Dedifferentiated amniotic fluid mesenchymal stem cell (primary cell): ENCODE measurements at regions not wholly inside any gene's neighbourhood (a gene's known extent, or its start where the extent isn't known, plus 50 kb on each side); places are given as distances from the start of the nearest gene placed in this dataset.
"Not testable (repeated sequence)": the region's sequence is repeated elsewhere in the genome, so short reads cannot be mapped to it uniquely, and the experiment has no call there.

Source experiments
- DNase-seq: peaks from one replicate; pipeline ENCODE4 v3.0.0-alpha.2; 2016; ENCODE audit errors: extremely low spot score

DNA sequence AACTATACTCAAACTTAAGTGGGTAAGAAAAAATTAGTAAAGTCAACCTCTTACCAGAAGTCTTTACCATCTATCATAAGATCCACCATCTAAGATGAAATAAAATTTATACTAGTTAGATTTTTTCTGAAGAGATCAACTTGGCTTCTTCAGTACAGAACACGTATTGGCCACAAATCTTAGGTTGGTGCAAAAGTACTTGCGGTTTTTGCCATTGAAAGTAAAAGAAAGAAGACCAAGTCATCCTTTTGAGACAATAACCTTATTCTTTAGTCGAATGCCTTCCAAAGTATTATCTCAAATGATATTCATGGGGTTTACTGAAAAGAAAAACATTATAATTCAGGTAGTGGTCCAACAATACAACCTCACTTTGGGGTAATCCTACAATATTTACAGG, 292.6 kb upstream of the PTCHD4 start:
- no peak for DNase-seq

DNA sequence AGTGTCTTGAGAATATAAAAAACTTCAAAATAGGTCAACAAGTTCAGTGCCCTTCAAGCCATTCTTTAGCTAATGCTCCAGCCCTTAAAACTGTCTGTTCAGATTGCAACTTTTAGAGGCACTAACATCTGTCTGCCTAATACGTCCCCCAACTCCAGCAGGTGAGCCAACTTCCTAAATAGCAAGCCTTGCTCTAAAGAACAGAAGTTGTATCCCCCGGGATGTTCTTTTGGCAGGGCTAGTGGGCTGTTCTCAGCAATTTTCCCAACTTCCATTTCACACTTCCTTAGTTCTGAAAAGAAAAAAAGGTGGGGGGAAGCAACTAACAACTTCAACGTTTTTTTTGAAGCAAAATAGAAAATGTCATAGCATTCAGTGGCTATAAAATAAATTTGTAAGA, 290.0 kb upstream of the PTCHD4 start:
- DNase-seq: no peak

DNA sequence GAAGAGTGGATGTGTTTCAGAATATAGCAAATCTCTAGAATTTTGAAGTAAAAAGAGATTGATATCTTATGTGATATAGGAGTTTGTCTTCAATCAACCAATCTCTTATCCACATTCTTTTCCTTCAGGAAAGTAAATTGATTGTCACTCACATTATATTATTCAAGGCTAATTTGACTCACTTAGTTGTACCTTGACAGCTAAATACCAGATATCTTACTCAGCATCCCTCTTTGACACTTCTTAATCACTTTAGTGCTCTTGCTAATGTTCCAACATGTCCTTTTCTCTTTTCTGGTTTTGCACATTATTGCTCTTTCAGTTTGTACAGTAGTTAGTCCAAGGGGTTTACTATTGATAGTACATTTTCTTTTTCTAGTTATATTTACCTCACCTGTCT, 286.9 kb upstream of the PTCHD4 start:
- DNase-seq: no peak

DNA sequence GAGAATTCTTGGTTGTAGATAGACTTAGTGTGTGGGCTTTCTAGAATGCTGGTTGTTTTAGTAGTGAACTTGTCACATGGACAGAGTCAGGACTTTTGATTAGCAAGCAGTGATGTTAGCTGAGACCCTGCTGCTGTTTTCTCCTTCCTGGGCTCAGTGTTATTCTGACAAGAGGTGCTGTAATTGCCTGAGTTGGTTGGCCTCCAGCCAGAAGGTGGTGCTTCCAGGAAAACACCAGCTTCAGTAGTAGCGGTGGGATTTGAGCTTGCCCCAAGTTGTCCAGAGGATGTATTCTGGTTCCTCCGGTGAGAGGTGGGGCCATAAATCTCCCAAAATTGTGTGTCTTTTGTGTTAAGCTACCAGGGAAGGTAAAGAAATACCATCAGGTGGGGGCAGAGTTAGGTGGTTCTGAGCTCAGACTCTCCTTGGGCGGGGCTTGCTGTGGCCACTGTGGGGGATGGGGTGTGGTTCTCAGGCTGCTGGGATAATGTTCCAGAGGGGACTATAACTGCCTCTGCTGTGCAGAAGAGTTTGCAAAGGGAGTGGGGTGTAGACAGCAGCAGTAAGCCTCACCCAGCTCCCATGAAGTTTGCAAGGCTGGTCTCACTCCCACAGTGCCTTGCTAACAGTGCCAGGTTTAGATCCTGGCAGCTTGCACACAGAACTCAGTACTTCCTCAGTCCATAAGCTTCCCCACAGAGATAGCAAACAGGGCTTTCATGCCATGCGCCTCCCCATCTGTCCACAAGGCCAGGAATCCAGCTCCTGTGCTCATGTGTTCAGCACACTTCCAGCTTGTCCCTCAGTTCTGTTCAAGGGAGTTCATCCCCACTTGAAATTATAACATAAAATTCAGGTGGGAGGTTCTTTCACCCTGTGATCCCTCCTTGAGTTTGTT, 278.4 kb upstream of the PTCHD4 start:
- DNase-seq: no peak

DNA sequence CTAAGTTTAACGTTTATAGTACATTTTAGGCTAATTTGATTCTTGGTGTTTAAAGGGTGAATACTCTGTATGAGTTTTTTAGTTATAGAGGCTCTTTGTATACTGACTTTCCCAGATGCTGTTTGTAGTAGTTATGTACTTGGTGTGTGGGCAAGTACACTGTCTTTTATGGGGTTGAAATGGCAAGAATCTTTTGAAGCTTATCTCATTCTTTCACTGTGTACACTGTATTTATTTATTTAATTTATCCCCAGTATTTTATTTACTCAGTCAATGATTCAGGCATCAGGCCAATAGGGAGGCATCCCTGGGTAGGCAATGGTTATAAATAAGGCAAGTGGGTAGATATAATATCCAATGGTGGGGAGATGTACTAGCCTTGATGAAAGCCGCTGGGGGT, 277.0 kb upstream of the PTCHD4 start:
- no peak for DNase-seq

DNA sequence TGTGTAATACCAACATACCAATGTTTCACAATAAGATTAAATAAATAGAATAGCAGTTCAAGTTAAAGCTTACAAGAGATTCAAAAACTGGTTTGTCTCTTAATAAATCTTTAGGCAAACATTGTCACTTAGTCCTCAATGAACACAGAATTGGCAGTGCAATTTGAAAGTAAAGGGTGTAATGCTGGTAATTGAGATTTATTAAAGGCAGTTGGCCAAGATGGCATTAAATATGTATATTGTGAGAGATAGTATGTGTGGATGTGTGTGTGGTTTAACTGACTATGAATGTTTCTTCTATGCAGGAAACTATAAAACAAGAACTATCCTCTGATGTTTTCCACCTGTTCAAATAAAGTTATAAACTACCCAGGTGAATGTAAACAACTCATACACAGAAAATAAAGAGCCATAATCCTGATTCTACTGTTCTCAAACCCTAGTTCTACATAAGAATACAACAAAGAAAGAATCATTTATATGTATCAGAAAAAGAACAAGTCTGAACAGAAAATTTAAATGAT, 267.9 kb upstream of the PTCHD4 start:
- no peak for DNase-seq

DNA sequence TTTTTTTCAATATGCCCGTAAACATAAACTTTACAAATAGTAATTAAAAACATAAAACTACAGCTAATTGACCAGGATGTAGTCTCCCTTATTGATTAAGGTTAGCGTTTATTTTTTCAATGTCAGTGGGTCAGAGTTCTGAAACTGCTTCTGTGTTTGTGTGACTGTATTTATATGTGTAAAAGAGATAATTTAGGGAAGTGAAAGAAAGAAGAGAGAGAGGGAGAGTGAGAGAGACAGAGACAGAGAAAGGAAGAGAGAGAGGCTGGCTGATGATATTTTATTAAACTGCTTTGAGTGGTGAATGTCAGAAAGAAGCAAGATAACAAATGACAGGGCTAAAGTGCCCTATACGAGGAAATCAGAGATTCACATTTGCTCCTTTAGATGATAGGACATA, 266.1 kb upstream of the PTCHD4 start:
- no peak for DNase-seq

DNA sequence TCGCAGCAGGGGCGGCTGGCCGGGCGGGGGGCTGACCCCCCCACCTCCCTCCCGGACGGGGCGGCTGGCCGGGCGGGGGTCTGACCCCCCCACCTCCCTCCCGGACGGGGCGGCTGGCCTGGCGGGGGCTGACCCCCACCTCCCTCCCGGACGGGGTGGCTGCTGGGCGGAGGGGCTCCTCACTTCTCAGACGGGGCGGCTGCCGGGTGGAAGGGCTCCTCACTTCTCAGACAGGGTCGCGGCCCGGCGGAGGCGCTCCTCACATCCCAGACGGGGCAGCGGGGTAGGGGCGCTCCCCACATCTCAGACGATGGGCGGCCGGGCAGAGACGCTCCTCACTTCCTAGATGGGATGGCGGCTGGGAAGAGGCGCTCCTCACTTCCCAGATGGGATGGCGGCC, 260.2 kb upstream of the PTCHD4 start:
- not testable (repeated sequence) for DNase-seq

DNA sequence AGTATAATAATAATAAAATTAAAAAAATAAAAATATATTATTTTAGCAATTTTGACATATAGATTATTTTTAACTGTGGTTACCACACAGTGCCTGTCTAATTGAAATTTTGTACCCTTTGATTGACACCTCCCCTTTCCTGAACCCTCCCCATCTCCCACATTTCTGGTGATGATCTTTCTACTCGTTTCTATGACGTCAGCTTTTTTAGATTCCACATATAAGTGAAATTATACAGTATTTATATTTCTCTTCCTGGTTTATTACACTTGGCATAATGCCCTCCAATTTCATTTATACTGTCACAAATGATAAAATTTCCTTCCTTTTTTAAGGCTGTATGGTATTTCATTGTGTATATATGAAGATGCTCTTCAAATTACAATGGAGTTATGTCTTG, 258.1 kb upstream of the PTCHD4 start:
- no peak for DNase-seq

DNA sequence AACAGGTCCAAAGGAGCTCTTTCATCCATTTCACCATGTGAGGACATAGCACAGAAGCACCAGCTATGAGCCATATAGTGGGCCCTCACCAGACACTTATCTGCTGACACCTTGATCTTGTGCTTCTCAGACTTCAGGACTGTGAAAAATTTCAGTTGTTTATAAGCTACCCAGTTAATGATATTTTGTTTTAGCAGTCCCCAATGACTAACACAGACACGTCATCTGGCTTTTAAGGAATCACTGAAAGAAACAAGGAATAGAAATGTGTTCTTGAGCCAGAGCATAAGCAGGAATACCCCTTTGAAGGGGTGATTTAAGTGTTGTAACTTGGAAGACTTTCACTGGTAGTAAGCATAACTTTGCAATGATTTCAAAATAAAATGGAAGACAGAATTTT, 214.7 kb upstream of the PTCHD4 start:
- no peak for DNase-seq

DNA sequence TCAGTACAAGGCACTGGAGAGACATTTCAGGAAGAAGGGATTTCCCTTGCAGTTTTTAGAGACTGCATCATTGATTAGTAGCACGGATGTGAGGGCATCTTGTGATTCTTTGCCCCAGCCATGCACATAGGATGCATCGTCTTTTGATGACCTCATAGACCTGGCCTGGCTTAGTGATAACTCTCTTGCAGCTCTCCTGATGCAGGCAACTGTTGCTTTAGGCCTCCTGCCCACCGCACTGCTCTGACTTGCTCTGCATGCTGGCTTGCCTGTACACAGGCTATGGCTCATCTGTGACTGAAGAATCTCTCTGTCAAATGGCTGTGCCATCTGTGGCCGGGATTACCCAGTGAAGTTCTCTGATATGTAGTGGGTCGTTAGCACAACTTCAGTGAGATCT, 207.7 kb upstream of the PTCHD4 start:
- DNase-seq: no peak

DNA sequence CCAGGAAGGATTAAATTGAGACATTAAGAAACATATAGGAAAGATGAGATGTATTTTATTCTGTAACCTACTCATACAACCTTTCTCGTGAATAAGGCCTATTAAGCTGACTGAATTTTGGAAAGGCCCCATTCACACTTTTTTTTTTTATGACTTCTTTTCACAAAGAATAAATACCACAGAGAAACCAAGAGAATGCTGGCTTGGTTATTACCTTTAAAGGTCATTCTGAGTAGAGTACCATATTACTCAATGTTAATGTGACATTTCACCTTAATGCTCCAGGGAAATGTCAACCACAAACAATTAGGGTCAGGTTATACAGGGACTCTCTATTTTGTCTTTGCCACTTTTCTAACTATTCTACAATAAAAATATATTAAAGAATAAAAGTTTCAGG, 204.9 kb upstream of the PTCHD4 start:
- no peak for DNase-seq

DNA sequence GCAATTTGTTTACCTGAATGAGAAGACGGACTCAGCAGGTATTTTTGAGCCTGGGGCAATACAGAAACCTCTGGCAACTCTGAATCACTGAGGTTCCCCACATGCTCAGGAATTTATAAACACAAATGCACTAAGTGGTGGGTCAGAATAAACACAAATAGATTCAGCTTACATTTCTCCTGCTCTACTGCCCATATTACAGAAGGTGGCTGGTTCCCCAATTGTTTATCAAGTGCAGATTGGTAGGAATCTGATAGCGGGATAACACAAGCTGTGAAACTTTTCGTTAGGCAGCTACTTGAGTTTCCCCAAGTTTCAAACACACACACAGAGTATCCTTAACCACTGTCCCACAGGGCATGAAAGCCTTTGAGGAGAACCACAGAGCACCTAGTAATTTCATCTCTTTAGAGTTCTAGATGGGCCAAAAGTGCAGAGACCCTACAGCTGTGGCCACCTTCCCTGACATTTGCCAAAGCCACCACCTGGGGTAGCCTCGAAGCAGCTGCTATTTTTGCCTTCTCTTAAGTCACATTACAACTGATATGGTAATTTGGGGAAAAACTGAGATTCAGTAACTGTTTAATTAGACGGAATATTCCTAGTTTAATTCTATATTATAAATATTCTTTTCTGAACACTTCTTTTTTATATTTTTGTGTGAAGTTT, 204.2 kb upstream of the PTCHD4 start:
- DNase-seq: no peak

DNA sequence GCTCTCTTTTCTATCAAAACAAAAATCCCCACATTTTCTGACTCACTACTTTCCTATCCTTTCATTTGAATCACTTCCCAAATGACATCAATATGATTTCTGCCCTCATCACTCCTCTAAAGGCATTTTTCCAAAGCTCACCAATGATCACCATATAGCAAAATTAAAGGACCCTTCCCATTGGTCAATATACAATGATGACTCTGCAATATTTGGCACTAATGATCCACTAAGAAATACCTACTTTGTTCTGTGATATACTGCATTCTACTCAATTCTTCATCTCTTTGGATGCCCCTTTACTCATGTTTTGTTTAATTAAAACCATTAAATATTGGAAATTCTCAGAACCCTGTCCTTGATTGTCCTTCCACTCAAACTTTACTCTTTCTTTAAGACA, 200.3 kb upstream of the PTCHD4 start:
- DNase-seq: no peak

DNA sequence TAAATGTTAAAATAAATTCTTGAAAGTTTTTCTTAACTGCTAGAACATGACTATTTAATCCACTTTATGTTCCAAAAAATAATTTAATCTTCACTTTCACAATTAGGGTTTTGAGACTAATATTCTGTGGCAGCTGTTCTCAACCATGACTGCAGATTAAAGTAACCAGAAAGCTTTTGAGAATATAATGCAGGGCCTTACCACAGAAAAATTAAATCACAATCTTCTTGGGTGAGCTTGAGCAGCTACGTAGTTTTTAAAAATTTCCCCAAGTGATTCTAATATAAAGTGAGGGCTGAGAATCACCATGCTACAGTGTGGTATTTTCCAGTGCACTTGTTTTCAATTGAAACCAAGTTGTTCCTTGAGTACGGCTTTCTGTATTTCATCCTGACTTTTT, 196.6 kb upstream of the PTCHD4 start:
- DNase-seq: no peak

DNA sequence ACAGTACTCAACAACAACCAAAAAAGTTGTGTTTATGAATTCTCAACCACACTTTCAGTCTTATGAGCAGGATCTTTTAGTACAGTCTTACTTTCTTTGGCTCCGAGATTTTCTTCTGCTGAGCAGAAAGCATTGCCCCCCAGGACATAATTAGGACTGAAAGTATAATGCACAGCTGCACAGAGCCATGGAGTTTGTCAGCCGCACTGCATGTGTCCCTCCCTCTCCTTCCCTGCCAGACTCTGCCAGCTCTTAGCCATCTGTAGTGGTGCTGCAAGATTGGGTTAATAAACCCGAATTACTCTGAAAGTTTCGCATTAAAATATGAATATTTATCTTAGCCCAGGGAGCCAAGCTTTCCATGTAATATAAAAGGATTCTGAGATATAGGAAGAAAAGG, 179.6 kb upstream of the PTCHD4 start:
- DNase-seq: no peak

DNA sequence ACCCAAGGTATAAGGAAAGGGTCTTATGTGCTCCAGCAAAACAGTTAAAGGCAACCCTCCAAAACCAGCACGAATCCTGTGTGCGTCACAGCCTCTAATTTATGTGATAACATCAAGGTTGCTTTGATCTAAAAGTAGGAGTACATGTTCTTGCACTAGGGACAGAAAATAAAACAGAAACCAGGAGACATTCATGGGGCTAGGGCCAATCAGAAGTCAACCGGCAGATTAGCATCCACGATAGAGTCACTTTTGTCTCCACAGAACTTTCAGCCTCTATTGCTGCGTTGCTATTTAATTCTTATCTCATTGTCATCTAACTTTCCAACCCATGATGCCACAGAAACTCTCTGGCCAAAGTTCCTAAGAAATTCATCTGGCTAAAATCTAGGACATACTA, 178.8 kb upstream of the PTCHD4 start:
- no peak for DNase-seq

DNA sequence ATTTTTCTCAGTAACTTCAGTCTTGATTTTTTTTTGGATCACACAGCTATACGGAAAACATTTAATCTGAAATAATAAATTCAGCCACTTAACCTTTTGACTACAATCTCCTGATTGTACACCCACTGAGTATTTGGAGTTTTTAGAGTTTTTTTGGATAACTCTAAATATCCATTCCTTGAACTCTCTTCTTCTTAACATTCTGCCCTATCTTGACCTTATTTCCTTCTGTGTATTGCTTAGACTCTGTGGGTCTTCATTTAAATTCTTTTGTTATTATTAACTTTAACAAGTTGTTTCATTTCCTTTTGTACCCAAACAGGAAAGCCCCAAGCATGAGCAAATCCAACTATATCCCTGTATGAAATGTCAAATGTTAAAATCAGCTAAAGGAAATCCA, 170.2 kb upstream of the PTCHD4 start:
- DNase-seq: no peak

DNA sequence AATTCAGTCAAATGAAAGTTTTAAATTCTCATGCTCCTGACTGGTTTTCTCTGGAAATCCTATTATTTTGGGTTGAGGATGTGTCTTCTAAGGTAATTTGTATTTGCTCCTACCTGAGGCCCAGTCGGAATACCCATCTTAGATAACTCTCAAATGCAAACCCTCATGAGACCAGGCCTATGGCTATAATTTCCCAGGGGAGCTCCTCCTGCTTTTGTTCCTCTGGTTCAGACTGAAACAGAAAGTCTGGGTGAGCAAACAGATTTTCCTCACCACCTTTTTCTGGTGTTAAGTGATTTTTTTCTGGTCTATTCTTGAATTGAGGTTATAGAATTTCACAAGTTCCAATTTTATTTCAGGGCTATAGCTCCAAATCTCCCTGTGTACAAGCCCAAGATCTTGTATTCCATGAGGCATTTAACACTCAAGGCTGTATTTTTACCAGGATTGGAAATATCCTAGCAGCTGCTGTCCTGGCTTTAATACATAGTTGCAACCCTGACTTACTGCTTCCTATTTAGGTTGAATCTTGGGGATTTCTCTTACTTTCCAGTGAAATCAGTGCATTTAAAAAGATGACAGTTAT, 169.1 kb upstream of the PTCHD4 start:
- DNase-seq: no peak

DNA sequence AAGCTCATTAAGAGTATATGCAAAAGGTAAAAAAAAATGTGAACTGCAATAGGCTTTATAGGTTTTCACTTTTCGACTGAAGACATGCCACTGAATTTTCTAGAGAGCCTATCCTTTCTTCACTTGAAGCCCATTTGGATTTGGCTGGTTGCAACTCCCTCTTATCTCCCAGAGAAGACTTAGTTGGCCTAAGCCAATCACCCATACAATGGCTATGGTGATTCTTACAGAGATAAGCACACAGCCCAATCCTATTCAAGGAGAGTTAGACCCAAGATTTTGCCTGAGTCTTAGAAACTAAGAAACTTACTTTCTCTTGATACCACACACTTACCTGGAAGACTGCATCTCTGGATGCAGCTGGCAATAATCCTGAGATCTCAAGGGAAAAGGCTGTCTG, 167.3 kb upstream of the PTCHD4 start:
- DNase-seq: no peak

DNA sequence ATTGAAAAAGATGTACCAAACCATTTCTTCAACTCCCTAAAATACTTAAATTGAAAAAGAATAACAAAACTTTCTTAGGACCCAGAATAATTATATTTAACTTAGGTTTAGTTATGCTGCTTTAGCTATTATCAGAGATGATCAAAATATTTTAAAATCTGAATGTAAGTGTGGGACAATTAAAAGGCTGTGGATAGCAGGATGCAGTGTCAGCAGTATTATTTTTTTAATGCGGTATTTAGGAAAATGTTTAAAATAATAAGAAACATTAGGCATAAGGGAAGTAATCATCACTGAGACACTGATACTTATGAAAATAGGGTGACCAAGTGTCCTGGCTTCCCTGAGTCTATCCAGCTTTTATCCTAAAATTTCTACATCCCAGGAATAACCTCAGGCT, 161.5 kb upstream of the PTCHD4 start:
- DNase-seq: no peak

DNA sequence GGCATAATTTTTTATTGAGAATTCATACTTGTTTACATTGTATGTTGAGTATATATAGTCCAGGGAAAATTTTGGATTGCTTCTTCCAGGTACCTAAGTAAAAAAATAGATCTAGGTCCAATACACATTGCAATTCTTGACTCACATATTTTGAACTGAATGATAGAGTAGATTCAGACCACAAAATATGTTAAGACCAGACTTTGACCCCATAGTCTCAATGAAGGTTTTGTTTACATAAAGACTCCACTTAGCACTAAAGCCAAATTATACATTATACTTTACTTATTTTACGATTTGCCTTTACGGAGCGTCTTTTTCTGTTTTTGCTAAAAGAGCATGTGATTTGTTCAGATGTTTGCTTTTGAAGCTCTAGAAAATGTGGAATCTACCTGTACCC, 144.1 kb upstream of the PTCHD4 start:
- no peak for DNase-seq

DNA sequence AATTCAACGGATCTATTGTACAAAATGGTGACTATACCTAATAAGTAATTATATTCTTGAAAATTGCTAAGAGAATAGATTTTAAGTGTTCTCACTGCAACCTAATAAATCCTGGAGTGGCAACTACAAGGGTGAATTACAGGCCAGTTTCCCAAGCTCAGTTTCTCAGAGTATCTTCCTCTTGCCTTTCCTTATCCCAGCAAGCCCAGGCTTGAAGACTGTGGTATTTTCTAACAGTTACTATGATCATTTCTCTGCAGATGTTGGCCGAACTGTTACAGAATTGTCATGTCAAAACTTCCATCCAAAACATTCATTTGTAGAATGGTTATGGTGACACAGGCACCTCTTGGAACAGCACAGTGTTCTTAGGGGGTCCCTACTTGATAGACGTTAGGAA, 138.1 kb upstream of the PTCHD4 start:
- DNase-seq: no peak
